A549 (cell line): ENCODE measurements at regions not wholly inside any gene's neighbourhood (a gene's known extent, or its start where the extent isn't known, plus 50 kb on each side); places are given as distances from the start of the nearest gene placed in this dataset.

ENCODE experiments used
- ATAC-seq, 2 experiments: fragments of 200-7000 bp in 1 of 2; fragments of >200 bp in 1 of 2; cut with Nextera tagmentation in 1 of 2; cut with Tn5 transposase in 1 of 2; 3 replicates each; pipeline versions ENCODE4 v1.8.0 to v1.9.1; 2018 to 2020; ENCODE audit warnings: mild to moderate bottlenecking in 1 of 2, moderate library complexity in 1 of 2
- CTCF ChIA-PET: fragments of 300-600 bp; sonication (Branson Sonifier 250); formaldehyde crosslinking; extraction: SDS; loops from one replicate; lab custom pipeline; 2021; ENCODE audit warnings: antibody characterized with exemption, inconsistent platforms; lab: Yijun Ruan, JAX
- POLR2A ChIA-PET: fragments of 350-600 bp; formaldehyde crosslinking; extraction: SDS; loops from one replicate; lab custom pipeline; 2021; ENCODE audit warnings: antibody characterized with exemption, inconsistent platforms; lab: Yijun Ruan, JAX
- DNase-seq, 2 experiments: peaks; one replicate each; pipeline versions ENCODE4 v3.0.0 to v3.0.0-alpha.2; 2011 to 2016; ENCODE audit warnings: low read depth in 1 of 2, low spot score in 1 of 2
- FAIRE-seq: peaks from 2 replicates; lab custom pipeline; 2011; peaks lifted over from hg19 to GRCh38; lab: Jason Lieb, UNC
- H3K27ac ChIP-seq, 2 experiments: fragments of >200 bp; sonication (Bioruptor Twin); formaldehyde crosslinking; 3 replicates each; pipeline ENCODE4 v1.5.1; 2016 to 2017
- H3K4me1 ChIP-seq: fragments of >200 bp; sonication (Bioruptor Twin); formaldehyde crosslinking; 3 replicates; pipeline ENCODE4 v1.6.1; 2016
- H3K4me2 ChIP-seq: fragments of >200 bp; sonication (Bioruptor Twin); formaldehyde crosslinking; 3 replicates; pipeline ENCODE4 v1.6.1; 2016
- H3K4me3 ChIP-seq: fragments of >200 bp; sonication (Bioruptor Twin); formaldehyde crosslinking; 3 replicates; pipeline ENCODE4 v1.5.1; 2016
- H3K9me3 ChIP-seq: fragments of >200 bp; sonication (Bioruptor Twin); formaldehyde crosslinking; 3 replicates; pipeline ENCODE4 v1.6.1; 2016
- CHD4 ChIP-seq: fragments of 200-600 bp; sonication (generic); IDR thresholded peaks from 2 replicates; pipeline ENCODE4 v1.6.1; 2016; ENCODE audit warnings: antibody characterized with exemption, mild to moderate bottlenecking, borderline replicate concordance
- EHMT2 ChIP-seq: fragments of 200-600 bp; sonication (generic); IDR thresholded peaks from 2 replicates; pipeline ENCODE4 v1.6.1; 2016; ENCODE audit warnings: antibody characterized with exemption, low read depth, mild to moderate bottlenecking, moderate library complexity
- EP300 ChIP-seq, 2 experiments: fragments of >200 bp; sonication (Bioruptor Twin); formaldehyde crosslinking; IDR thresholded peaks; 2 replicates in 1 of 2; 3 replicates in 1 of 2; pipeline ENCODE4 v1.6.1; 2016 to 2017
- FOSB ChIP-seq: fragments of 250-450 bp; sonication (Bioruptor Pico); IDR thresholded peaks from 2 replicates; pipeline ENCODE4 v1.5.0; 2020; ENCODE audit warnings: mild to moderate bottlenecking, moderate library complexity
- FOSL2 ChIP-seq, 2 experiments: fragments of 450-650 bp in 1 of 2; fragments of >200 bp in 1 of 2; sonication (Bioruptor Twin) in 1 of 2; formaldehyde crosslinking; IDR thresholded peaks; 2 replicates each; pipeline versions ENCODE4 v1.5.0 to v1.6.1; 2016 to 2020; ENCODE audit warnings: mild to moderate bottlenecking in 1 of 2, moderate library complexity in 1 of 2
- JUN ChIP-seq, 2 experiments: fragments of >200 bp; sonication (Bioruptor Twin); formaldehyde crosslinking; IDR thresholded peaks; 2 replicates in 1 of 2; 3 replicates in 1 of 2; pipeline ENCODE4 v1.6.1; 2016 to 2017
- MAZ ChIP-seq: fragments of 150-350 bp; IDR thresholded peaks from 2 replicates; pipeline ENCODE4 v1.6.1; 2014; ENCODE audit warnings: antibody characterized with exemption, low read depth, low read length, borderline replicate concordance
- MYC ChIP-seq: IDR thresholded peaks from 2 replicates; pipeline ENCODE4 v1.6.1; 2012; ENCODE audit warnings: mild to moderate bottlenecking, inconsistent platforms, low read length, improper control_type of control experiment, borderline replicate concordance
- PHF8 ChIP-seq: fragments of 200-600 bp; sonication (generic); IDR thresholded peaks from 2 replicates; pipeline ENCODE4 v1.6.1; 2016; ENCODE audit warnings: low read depth, mild to moderate bottlenecking, antibody characterized with exemption, moderate library complexity, borderline replicate concordance
- TP53 ChIP-seq: fragments of 250-450 bp; sonication (Bioruptor Pico); IDR thresholded peaks from 2 replicates; pipeline ENCODE4 v1.5.0; 2021; ENCODE audit warnings: mild to moderate bottlenecking, moderate library complexity
- ZFP36 ChIP-seq: fragments of 450-650 bp; IDR thresholded peaks from 2 replicates; pipeline ENCODE4 v1.6.1; 2014; ENCODE audit warnings: borderline replicate concordance; ENCODE audit not compliant: partially characterized antibody
- ZNF302 ChIP-seq: fragments of 250-450 bp; sonication (Bioruptor Pico); IDR thresholded peaks from 2 replicates; pipeline ENCODE4 v1.9.0; 2021; ENCODE audit warnings: inconsistent platforms, mild to moderate bottlenecking, moderate library complexity
- WGBS: methylation state at CpG from one replicate; pipeline ENCODE4 v1.1.6; 2017; ENCODE audit errors: missing lambda C conversion rate; 5-methylcytosine and 5-hydroxymethylcytosine counted together
- TF ChIP-seq, protein P1 (sequence below): fragments of 250-450 bp; sonication (Bioruptor Pico); IDR thresholded peaks from 2 replicates; pipeline ENCODE4 v1.5.0; 2020; ENCODE audit warnings: low read depth, mild to moderate bottlenecking, moderate library complexity
- TF ChIP-seq, protein P2 (sequence below): fragments of 150-350 bp; IDR thresholded peaks from 2 replicates; pipeline ENCODE4 v1.6.1; 2014; ENCODE audit warnings: low read depth, mild to moderate bottlenecking, low read length
- TF ChIP-seq, protein P3 (sequence below): IDR thresholded peaks from 2 replicates; pipeline ENCODE4 v1.6.1; 2012; ENCODE audit warnings: low read depth, borderline replicate concordance
- TF ChIP-seq, protein P4 (sequence below): IDR thresholded peaks from 2 replicates; pipeline ENCODE4 v1.6.1; 2012
- TF ChIP-seq, protein P5 (sequence below): fragments of >200 bp; sonication (Bioruptor Twin); formaldehyde crosslinking; IDR thresholded peaks from 2 replicates; pipeline ENCODE4 v1.6.1; 2016
- TF ChIP-seq, protein P6 (sequence below): IDR thresholded peaks from 2 replicates; pipeline ENCODE4 v1.6.1; 2012
- TF ChIP-seq, protein P7 (sequence below): fragments of 450-650 bp; IDR thresholded peaks from 2 replicates; pipeline ENCODE4 v1.6.1; 2014; ENCODE audit warnings: antibody characterized with exemption

DNA sequence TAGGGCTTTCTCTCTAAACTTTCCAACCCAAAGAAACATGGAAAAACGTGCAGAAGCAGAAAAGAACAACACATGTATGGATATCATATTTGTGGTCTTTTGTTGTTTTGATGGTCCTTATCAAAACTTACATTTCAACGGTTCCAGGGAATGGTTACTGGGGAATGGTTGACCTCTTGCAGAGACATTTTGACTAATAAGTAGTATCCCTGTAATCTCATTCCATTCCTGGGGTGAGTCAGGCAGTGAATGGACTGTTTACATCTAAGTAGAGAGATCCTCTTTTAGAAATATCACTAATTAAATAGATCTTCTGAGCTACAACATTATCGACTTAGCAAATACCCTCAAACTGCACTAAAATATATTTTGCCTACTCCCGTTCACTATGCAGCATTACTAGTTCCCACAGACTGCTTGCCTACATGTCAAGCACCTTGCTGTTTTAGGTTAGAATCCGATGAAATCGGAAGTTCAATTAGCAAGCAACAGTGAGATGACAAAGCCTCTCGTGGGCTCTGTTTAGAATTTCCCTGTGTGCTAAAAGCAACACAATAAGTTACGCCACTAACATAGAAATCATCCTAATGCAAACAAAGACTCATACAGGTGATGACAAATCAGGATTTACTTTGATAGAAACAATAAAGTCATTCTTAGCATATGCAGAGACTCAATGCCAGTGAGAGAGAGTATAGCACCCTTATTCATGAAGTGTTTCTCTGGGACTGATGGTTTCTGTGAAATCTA, 797.7 kb upstream of the ARGLU1 start:
- H3K4me2 ChIP-seq = no peak overlapping the region
- WGBS = 8% methylated on average over 8 of the region's 8 CpGs
- DNase-seq (no peak), ATAC-seq (no peak), FAIRE-seq (no peak)
- POLR2A ChIA-PET = no interaction called here
- CTCF ChIA-PET = no interaction called here
- H3K4me3 ChIP-seq = no peak overlapping the region
- no peaks in the 10 kb centered on the region for H3K9me3 ChIP-seq
- H3K27ac ChIP-seq = no peak overlapping the region
- H3K4me1 ChIP-seq = no peaks in the 10 kb centered on the region
- TF ChIP-seq EP300 (IDR thresholded peaks at IDR 0.05) (no peak), MYC (no peak), ZFP36 (no peak), FOSB (CRISPR knock-in tag) (no peak), ZNF302 (CRISPR knock-in tag) (no peak), JUN (IDR thresholded peaks at IDR 0.05) (no peak), CHD4 (no peak), TP53 (CRISPR knock-in tag) (no peak), MAZ (no peak), EHMT2 (no peak)
- TF ChIP-seq, protein P1, sequence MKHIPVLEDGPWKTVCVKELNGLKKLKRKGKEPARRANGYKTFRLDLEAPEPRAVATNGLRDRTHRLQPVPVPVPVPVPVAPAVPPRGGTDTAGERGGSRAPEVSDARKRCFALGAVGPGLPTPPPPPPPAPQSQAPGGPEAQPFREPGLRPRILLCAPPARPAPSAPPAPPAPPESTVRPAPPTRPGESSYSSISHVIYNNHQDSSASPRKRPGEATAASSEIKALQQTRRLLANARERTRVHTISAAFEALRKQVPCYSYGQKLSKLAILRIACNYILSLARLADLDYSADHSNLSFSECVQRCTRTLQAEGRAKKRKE (CRISPR knock-in tag) = no peak
- TF ChIP-seq, protein P2, sequence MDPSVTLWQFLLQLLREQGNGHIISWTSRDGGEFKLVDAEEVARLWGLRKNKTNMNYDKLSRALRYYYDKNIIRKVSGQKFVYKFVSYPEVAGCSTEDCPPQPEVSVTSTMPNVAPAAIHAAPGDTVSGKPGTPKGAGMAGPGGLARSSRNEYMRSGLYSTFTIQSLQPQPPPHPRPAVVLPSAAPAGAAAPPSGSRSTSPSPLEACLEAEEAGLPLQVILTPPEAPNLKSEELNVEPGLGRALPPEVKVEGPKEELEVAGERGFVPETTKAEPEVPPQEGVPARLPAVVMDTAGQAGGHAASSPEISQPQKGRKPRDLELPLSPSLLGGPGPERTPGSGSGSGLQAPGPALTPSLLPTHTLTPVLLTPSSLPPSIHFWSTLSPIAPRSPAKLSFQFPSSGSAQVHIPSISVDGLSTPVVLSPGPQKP = no peak
- TF ChIP-seq, protein P3, sequence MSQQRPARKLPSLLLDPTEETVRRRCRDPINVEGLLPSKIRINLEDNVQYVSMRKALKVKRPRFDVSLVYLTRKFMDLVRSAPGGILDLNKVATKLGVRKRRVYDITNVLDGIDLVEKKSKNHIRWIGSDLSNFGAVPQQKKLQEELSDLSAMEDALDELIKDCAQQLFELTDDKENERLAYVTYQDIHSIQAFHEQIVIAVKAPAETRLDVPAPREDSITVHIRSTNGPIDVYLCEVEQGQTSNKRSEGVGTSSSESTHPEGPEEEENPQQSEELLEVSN = no peak
- TF ChIP-seq, protein P4, sequence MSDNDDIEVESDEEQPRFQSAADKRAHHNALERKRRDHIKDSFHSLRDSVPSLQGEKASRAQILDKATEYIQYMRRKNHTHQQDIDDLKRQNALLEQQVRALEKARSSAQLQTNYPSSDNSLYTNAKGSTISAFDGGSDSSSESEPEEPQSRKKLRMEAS = no peak
- TF ChIP-seq, protein P5, sequence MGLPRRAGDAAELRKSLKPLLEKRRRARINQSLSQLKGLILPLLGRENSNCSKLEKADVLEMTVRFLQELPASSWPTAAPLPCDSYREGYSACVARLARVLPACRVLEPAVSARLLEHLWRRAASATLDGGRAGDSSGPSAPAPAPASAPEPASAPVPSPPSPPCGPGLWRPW = no peak
- TF ChIP-seq, protein P6, sequence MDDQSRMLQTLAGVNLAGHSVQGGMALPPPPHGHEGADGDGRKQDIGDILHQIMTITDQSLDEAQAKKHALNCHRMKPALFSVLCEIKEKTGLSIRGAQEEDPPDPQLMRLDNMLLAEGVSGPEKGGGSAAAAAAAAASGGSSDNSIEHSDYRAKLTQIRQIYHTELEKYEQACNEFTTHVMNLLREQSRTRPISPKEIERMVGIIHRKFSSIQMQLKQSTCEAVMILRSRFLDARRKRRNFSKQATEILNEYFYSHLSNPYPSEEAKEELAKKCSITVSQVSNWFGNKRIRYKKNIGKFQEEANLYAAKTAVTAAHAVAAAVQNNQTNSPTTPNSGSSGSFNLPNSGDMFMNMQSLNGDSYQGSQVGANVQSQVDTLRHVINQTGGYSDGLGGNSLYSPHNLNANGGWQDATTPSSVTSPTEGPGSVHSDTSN = no peak
- TF ChIP-seq, protein P7, sequence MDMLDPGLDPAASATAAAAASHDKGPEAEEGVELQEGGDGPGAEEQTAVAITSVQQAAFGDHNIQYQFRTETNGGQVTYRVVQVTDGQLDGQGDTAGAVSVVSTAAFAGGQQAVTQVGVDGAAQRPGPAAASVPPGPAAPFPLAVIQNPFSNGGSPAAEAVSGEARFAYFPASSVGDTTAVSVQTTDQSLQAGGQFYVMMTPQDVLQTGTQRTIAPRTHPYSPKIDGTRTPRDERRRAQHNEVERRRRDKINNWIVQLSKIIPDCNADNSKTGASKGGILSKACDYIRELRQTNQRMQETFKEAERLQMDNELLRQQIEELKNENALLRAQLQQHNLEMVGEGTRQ = no peak

DNA sequence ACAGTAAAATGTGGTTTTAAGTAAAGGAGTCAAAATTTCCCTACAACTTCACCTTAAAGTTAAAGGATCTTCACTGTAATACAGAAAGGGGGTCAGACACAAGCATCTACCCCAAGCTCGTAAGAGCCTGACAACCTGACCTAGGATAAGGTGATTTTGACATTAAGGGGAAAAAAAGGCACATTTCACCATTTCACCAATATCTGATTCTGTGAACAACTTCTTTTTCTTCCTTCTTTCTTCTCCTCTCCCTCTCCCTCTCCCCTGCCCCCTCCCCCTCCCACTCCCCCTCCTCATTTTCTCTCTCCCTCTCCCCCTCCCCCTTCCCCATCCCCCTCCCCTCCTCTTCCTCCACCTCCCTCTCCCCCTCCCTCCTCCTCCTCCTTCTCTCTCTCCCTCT, 796.7 kb upstream of the ARGLU1 start:
- no peak for FAIRE-seq
- ChIA-PET POLR2A (no interaction called here), CTCF (no interaction called here)
- H3K4me2 ChIP-seq = no peak overlapping the region
- no peaks in the 10 kb centered on the region for H3K9me3 ChIP-seq
- ATAC-seq = no peak
- WGBS = 0% methylated on average over 1 of the region's 1 CpG
- TF ChIP-seq, protein P5 = no peak
- TF ChIP-seq PHF8 (no peak), FOSL2 (IDR thresholded peaks at IDR 0.05) (no peak), FOSL2 (CRISPR knock-in tag; IDR thresholded peaks at IDR 0.05) (no peak)
- no peak overlapping the region for H3K4me3 ChIP-seq
- H3K27ac ChIP-seq = no peak overlapping the region
- H3K4me1 ChIP-seq = no peaks in the 10 kb centered on the region
- no peak for DNase-seq
